HFFc6 (cell line): ENCODE measurements at regions not wholly inside any gene's neighbourhood (a gene's known extent, or its start where the extent isn't known, plus 50 kb on each side); places are given as distances from the start of the nearest gene placed in this dataset.

ENCODE experiments used
- DNase-seq: peaks from one replicate; pipeline ENCODE4 v3.0.0-alpha.2; 2018
- H3K27ac Mint-ChIP-seq: 2 replicates; pipeline ENCODE4 v1.8.0; 2020; ENCODE audit warnings: mild to moderate bottlenecking, mixed read lengths
- H3K27me3 Mint-ChIP-seq: 2 replicates; pipeline ENCODE4 v1.8.0; 2021; ENCODE audit warnings: mild to moderate bottlenecking, moderate library complexity, mixed read lengths; ENCODE audit not compliant: insufficient read depth
- H3K36me3 Mint-ChIP-seq: 2 replicates; pipeline ENCODE4 v1.8.0; 2021; ENCODE audit warnings: low read depth, mixed read lengths
- H3K4me1 Mint-ChIP-seq: 2 replicates; pipeline ENCODE4 v1.8.0; 2020; ENCODE audit warnings: low read depth, mixed read lengths
- H3K4me3 Mint-ChIP-seq: 2 replicates; pipeline ENCODE4 v1.8.0; 2020; ENCODE audit warnings: mild to moderate bottlenecking, moderate library complexity, mixed read lengths
- H3K9me3 Mint-ChIP-seq: 2 replicates; pipeline ENCODE4 v1.8.0; 2020; ENCODE audit warnings: mild to moderate bottlenecking, mixed read lengths
- TF ChIP-seq, protein P1 (sequence below): fragments of 200-600 bp; sonication (generic); IDR thresholded peaks from 2 replicates; pipeline ENCODE4 v1.5.0; 2021; ENCODE audit warnings: antibody characterized with exemption, mild to moderate bottlenecking

DNA sequence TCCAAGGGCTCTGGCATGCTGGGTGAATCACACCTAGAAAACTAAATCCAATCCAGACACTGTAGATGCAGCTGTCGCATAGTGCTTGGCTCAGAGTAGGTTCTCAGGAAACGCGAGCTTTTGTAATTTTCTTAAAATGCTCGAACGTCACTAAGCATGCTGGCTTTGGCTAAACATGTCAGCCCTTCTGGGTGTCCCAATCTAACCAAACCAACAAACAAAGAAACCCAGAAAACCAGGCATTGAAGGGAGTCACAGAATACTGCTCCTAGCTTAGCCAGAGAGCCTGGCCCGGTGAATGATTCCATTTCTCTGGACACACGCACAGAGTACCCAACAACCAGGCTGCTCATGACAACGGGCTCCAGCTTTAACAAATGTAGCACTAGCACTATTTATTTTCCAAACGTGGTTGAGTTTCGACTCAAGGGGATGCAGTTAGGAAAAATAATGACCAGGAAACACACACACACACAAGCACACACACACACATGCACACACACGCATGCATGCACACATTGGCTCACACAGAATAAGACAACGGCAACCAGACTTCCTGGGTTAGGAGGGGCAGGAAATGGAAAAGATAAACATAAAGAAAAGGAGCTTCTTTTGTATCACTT lies 492.6 kb downstream of the MIAT start:
- Mint-ChIP-seq H3K4me3 (peak overlapping the region; percentile 52), H3K27ac (no peak overlapping the region), H3K4me1 (peaks cover 41% of the 10 kb centered on the region), H3K27me3 (peaks cover 11% of the 10 kb centered on the region), H3K9me3 (no peaks in the 10 kb centered on the region), H3K36me3 (no peaks in the 10 kb centered on the region)
- TF ChIP-seq, protein P1, sequence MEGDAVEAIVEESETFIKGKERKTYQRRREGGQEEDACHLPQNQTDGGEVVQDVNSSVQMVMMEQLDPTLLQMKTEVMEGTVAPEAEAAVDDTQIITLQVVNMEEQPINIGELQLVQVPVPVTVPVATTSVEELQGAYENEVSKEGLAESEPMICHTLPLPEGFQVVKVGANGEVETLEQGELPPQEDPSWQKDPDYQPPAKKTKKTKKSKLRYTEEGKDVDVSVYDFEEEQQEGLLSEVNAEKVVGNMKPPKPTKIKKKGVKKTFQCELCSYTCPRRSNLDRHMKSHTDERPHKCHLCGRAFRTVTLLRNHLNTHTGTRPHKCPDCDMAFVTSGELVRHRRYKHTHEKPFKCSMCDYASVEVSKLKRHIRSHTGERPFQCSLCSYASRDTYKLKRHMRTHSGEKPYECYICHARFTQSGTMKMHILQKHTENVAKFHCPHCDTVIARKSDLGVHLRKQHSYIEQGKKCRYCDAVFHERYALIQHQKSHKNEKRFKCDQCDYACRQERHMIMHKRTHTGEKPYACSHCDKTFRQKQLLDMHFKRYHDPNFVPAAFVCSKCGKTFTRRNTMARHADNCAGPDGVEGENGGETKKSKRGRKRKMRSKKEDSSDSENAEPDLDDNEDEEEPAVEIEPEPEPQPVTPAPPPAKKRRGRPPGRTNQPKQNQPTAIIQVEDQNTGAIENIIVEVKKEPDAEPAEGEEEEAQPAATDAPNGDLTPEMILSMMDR, result no peak
- no peak for DNase-seq

DNA sequence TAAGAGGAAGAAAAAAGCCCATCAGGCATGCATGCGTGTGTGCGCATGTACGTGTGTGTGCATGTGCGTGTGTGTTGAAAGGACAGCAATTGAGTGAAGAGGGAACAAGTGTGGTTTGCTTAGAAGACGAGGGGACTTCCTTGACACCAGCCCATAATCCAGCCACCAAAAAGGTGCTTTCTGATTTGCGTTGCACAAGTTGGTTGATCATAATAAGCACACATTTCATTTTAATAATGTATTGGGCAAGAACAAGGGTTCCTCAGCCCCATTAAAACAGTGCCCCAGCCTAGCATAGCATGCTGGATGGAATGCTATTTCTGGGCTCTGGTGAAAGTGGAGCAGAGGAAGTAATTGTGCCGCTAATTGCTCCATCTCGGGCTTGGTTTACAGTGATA lies 493.2 kb downstream of the MIAT start:
- DNase-seq, result no peak
- Mint-ChIP-seq H3K4me3 (peak overlapping the region; percentile 52), H3K27ac (no peak overlapping the region), H3K4me1 (peaks cover 41% of the 10 kb centered on the region), H3K27me3 (peaks cover 11% of the 10 kb centered on the region), H3K9me3 (no peaks in the 10 kb centered on the region), H3K36me3 (no peaks in the 10 kb centered on the region)
- TF ChIP-seq, protein P1, result no peak

DNA sequence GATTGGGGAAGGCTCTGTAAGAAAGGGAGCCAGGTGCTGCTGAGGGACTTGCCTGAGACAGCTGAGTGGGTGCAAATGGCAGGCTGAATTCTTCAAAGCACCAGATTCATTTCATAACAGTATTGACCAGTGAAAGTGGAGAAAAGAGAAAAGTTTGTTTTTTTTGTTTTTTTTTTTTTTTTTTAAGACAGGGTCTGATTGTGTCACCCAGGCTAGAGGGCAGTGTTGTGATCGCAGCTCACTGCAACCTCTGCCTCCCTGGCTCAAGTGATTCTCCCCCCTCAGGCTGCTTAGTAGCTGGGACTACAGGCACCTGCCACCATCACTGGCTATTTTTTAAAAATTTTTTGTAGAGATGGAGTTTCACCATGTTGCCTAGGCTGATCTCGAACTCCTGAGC lies 494.0 kb downstream of the MIAT start:
- Mint-ChIP-seq H3K36me3 (no peaks in the 10 kb centered on the region), H3K4me1 (peaks cover 40% of the 10 kb centered on the region), H3K27me3 (peaks cover 13% of the 10 kb centered on the region), H3K9me3 (no peaks in the 10 kb centered on the region), H3K4me3 (no peak overlapping the region), H3K27ac (no peak overlapping the region)
- TF ChIP-seq, protein P1, result peak; percentile 32; the same call in 1 of the 2 replicates
- no peak for DNase-seq

DNA sequence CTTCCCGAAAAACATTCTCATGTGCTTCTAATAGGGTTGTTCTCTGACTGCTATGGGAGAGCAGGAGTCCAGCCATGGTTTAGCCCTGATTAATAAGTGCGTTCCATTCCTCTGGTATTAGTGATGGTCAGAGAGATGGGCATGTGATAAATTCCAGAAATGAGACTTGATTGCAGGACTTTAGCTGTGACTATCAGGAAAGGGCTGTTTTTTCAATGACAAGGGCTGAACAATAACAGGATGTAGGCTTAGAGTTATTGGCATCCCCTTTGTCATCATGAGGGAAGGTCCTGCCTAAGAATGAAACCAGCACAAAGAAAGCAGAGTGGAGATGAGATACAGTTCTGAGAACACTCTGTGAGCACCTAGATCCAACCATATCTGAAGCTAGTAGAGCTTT lies 494.6 kb downstream of the MIAT start:
- no peak overlapping the region for H3K27ac Mint-ChIP-seq
- peak; percentile 46 for DNase-seq
- peaks cover 12% of the 10 kb centered on the region for H3K27me3 Mint-ChIP-seq
- TF ChIP-seq, protein P1, result no peak
- H3K4me1 Mint-ChIP-seq, result peaks cover 34% of the 10 kb centered on the region
- no peaks in the 10 kb centered on the region for H3K9me3 Mint-ChIP-seq
- no peaks in the 10 kb centered on the region for H3K36me3 Mint-ChIP-seq
- no peak overlapping the region for H3K4me3 Mint-ChIP-seq

DNA sequence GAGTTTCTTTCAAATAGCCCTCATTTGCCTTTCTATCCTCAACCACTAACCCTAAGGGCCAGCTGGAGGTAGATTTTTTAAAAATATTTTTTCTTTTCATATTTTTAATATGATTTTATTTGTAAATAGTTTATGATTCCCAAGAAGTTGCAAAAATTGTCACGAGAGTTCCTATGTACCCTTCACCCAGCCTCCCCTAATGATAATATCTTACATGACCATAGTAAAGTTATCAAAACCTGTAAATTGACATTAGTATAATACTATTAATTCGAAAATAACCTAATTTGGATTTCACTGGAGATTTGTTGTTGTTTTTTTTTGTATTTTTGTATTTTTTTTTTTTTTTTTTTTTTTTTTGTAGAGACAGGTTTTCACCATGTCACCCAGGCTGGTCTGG lies 495.5 kb downstream of the MIAT start:
- TF ChIP-seq, protein P1, result no peak
- Mint-ChIP-seq H3K27ac (no peak overlapping the region), H3K36me3 (no peaks in the 10 kb centered on the region), H3K4me3 (no peak overlapping the region), H3K9me3 (no peaks in the 10 kb centered on the region), H3K4me1 (peaks cover 33% of the 10 kb centered on the region), H3K27me3 (peaks cover 12% of the 10 kb centered on the region)
- DNase-seq, result no peak

DNA sequence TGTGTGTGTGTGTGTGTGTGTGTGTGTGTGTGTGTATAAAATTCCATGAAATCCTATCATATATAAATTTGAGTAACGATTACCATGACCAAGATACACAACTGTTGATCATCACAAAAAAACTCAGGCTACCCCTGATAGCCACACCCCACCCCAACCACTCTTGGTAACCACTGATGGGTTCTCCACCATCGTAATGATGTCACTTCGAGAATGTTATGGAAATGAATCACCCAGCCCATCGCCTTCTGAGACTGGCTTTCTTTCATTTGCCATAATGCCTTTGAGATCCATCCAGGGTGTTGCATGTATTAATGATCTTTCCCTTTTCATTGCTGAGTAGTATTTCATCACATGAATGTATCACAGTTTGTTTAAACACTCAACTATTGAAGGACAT lies 496.0 kb downstream of the MIAT start:
- H3K27ac Mint-ChIP-seq, result no peak overlapping the region
- TF ChIP-seq, protein P1, result no peak
- H3K27me3 Mint-ChIP-seq, result peaks cover 16% of the 10 kb centered on the region
- H3K9me3 Mint-ChIP-seq, result no peaks in the 10 kb centered on the region
- H3K4me3 Mint-ChIP-seq, result no peak overlapping the region
- no peaks in the 10 kb centered on the region for H3K36me3 Mint-ChIP-seq
- no peak for DNase-seq
- H3K4me1 Mint-ChIP-seq, result peaks cover 33% of the 10 kb centered on the region
